ENCODE measurements at regions not wholly inside any gene's neighbourhood (a gene's known extent, or its start where the extent isn't known, plus 50 kb on each side); places are given as distances from the start of the nearest gene placed in this dataset.
A peak's percentile ranks its signal among the peaks of the same experiment; 100 is the strongest.

GRCh38 chr6:71114544-71114943 is 157.7 kb upstream of the B3GAT2 start:
- Histone ChIP-seq H3K36me3 (ENCODE audit: insufficient read depth, low read length) (no peaks in the 10 kb centered on the region), H3K4me3 (peak overlapping the region; percentile 23), H3K27ac (no peak overlapping the region), H3K9me3 (ENCODE audit: low read depth, low read length) (no peaks in the 10 kb centered on the region), H3K9ac (ENCODE audit: insufficient read length) (no peak overlapping the region)
- DNase-seq (ENCODE audit: low read depth, low spot score) = no peak
- TF ChIP-seq EZH2 (IDR thresholded peaks at IDR 0.05) (no peak), FOXP2 (optimal IDR thresholded peaks at IDR 0.05; ENCODE audit: control extremely low read depth, extremely low read length, insufficient read depth) (no peak)

GRCh38 chr6:71114986-71115385 is 158.1 kb upstream of the B3GAT2 start:
- TF ChIP-seq FOXP2 (optimal IDR thresholded peaks at IDR 0.05; ENCODE audit: control extremely low read depth, extremely low read length, insufficient read depth) = no peak
- TF ChIP-seq EZH2 (IDR thresholded peaks at IDR 0.05) = no peak
- no peak for TF ChIP-seq POLR2AphosphoS5 (IDR thresholded peaks at IDR 0.05; ENCODE audit: borderline replicate concordance, low read depth, low read length)
- Histone ChIP-seq H3K4me3 (no peak overlapping the region), H3K27ac (no peak overlapping the region), H3K9me3 (ENCODE audit: low read depth, low read length) (no peaks in the 10 kb centered on the region), H3K9ac (ENCODE audit: insufficient read length) (no peak overlapping the region), H3K36me3 (ENCODE audit: insufficient read depth, low read length) (no peaks in the 10 kb centered on the region)
- DNase-seq (ENCODE audit: low read depth, low spot score) = no peak

GRCh38 chr6:71119560-71119959 is 162.7 kb upstream of the B3GAT2 start:
- H3K4me3 ChIP-seq = no peak overlapping the region
- no peak for DNase-seq (ENCODE audit: low read depth, low spot score)
- H3K27ac ChIP-seq = no peak overlapping the region

GRCh38 chr6:71123051-71123450 is 165.6 kb upstream of the OGFRL1 start:
- Histone ChIP-seq H3K27ac (no peak overlapping the region), H3K36me3 (ENCODE audit: insufficient read depth, low read length) (no peaks in the 10 kb centered on the region), H3K9ac (ENCODE audit: insufficient read length) (no peak overlapping the region), H3K4me3 (peak overlapping the region; percentile 51; the same call in 1 of the 2 replicates), H3K9me3 (ENCODE audit: low read depth, low read length) (no peaks in the 10 kb centered on the region; the same call in 1 of the 2 replicates)
- TF ChIP-seq FOXP2 (optimal IDR thresholded peaks at IDR 0.05; ENCODE audit: control extremely low read depth, extremely low read length, insufficient read depth) (no peak), EZH2 (IDR thresholded peaks at IDR 0.05) (no peak), POLR2AphosphoS5 (IDR thresholded peaks at IDR 0.05; ENCODE audit: borderline replicate concordance, low read depth, low read length) (no peak)
- DNase-seq (ENCODE audit: low read depth, low spot score) = no peak

More at GRCh38 chr6:71119560-71119959, 162.7 kb upstream of the B3GAT2 start:
- no peaks in the 10 kb centered on the region for H3K36me3 ChIP-seq (ENCODE audit: insufficient read depth, low read length)
- H3K9me3 ChIP-seq (ENCODE audit: low read depth, low read length) = no peaks in the 10 kb centered on the region; the same call in 1 of the 2 replicates
- H3K9ac ChIP-seq (ENCODE audit: insufficient read length) = no peak overlapping the region
- no peak for TF ChIP-seq POLR2AphosphoS5 (IDR thresholded peaks at IDR 0.05; ENCODE audit: borderline replicate concordance, low read depth, low read length)

GRCh38 chr6:71124340-71124739 is 164.3 kb upstream of the OGFRL1 start:
- Histone ChIP-seq H3K27ac (peak overlapping the region; percentile 26; the same call in 1 of the 2 replicates), H3K36me3 (ENCODE audit: insufficient read depth, low read length) (no peaks in the 10 kb centered on the region), H3K9ac (ENCODE audit: insufficient read length) (no peak overlapping the region), H3K4me3 (peak overlapping the region; percentile 51), H3K9me3 (ENCODE audit: low read depth, low read length) (no peaks in the 10 kb centered on the region; the same call in 1 of the 2 replicates)
- peak; percentile 90 for DNase-seq (ENCODE audit: low read depth, low spot score)
- no peak for TF ChIP-seq FOXP2 (optimal IDR thresholded peaks at IDR 0.05; ENCODE audit: control extremely low read depth, extremely low read length, insufficient read depth)
- peak; percentile 52; the same call in 1 of the 2 replicates for TF ChIP-seq POLR2AphosphoS5 (IDR thresholded peaks at IDR 0.05; ENCODE audit: borderline replicate concordance, low read depth, low read length)
- TF ChIP-seq EZH2 (IDR thresholded peaks at IDR 0.05) = no peak

GRCh38 chr6:71125216-71125615 is 163.4 kb upstream of the OGFRL1 start:
- Histone ChIP-seq H3K27ac (no peak overlapping the region), H3K9ac (ENCODE audit: insufficient read length) (no peak overlapping the region), H3K36me3 (ENCODE audit: insufficient read depth, low read length) (no peaks in the 10 kb centered on the region), H3K4me3 (no peak overlapping the region), H3K9me3 (ENCODE audit: low read depth, low read length) (no peaks in the 10 kb centered on the region; the same call in 1 of the 2 replicates)
- no peak for DNase-seq (ENCODE audit: low read depth, low spot score)
- TF ChIP-seq FOXP2 (optimal IDR thresholded peaks at IDR 0.05; ENCODE audit: control extremely low read depth, extremely low read length, insufficient read depth) = no peak
- no peak for TF ChIP-seq POLR2AphosphoS5 (IDR thresholded peaks at IDR 0.05; ENCODE audit: borderline replicate concordance, low read depth, low read length)
- no peak for TF ChIP-seq EZH2 (IDR thresholded peaks at IDR 0.05)

- DNase-seq (ENCODE audit: low read depth, low spot score) = no peak
- Histone ChIP-seq H3K36me3 (ENCODE audit: insufficient read depth, low read length) (no peaks in the 10 kb centered on the region), H3K9ac (ENCODE audit: insufficient read length) (no peak overlapping the region), H3K4me3 (no peak overlapping the region), H3K27ac (no peak overlapping the region), H3K9me3 (ENCODE audit: low read depth, low read length) (no peaks in the 10 kb centered on the region)
- TF ChIP-seq EZH2 (IDR thresholded peaks at IDR 0.05) = no peak
- TF ChIP-seq FOXP2 (optimal IDR thresholded peaks at IDR 0.05; ENCODE audit: control extremely low read depth, extremely low read length, insufficient read depth) = no peak
- no peak for TF ChIP-seq POLR2AphosphoS5 (IDR thresholded peaks at IDR 0.05; ENCODE audit: borderline replicate concordance, low read depth, low read length)
Observed at GRCh38 chr6:71126506-71126905, 162.1 kb upstream of the OGFRL1 start.

- H3K27ac ChIP-seq = no peak overlapping the region
- no peak for TF ChIP-seq POLR2AphosphoS5 (IDR thresholded peaks at IDR 0.05; ENCODE audit: borderline replicate concordance, low read depth, low read length)
- TF ChIP-seq EZH2 (IDR thresholded peaks at IDR 0.05) = no peak
- TF ChIP-seq FOXP2 (optimal IDR thresholded peaks at IDR 0.05; ENCODE audit: control extremely low read depth, extremely low read length, insufficient read depth) = no peak
- H3K36me3 ChIP-seq (ENCODE audit: insufficient read depth, low read length) = no peaks in the 10 kb centered on the region
- H3K9ac ChIP-seq (ENCODE audit: insufficient read length) = no peak overlapping the region
- no peak overlapping the region for H3K4me3 ChIP-seq
- no peak for DNase-seq (ENCODE audit: low read depth, low spot score)
- no peaks in the 10 kb centered on the region for H3K9me3 ChIP-seq (ENCODE audit: low read depth, low read length)
Observed at GRCh38 chr6:71127374-71127773, 161.2 kb upstream of the OGFRL1 start.

GRCh38 chr6:71130277-71130676 is 158.3 kb upstream of the OGFRL1 start:
- Histone ChIP-seq H3K9ac (ENCODE audit: insufficient read length) (no peak overlapping the region), H3K9me3 (ENCODE audit: low read depth, low read length) (no peaks in the 10 kb centered on the region), H3K27ac (no peak overlapping the region), H3K4me3 (no peak overlapping the region), H3K36me3 (ENCODE audit: insufficient read depth, low read length) (no peaks in the 10 kb centered on the region)
- no peak for DNase-seq (ENCODE audit: low read depth, low spot score)
- TF ChIP-seq POLR2AphosphoS5 (IDR thresholded peaks at IDR 0.05; ENCODE audit: borderline replicate concordance, low read depth, low read length) (no peak), FOXP2 (optimal IDR thresholded peaks at IDR 0.05; ENCODE audit: control extremely low read depth, extremely low read length, insufficient read depth) (no peak), EZH2 (IDR thresholded peaks at IDR 0.05) (no peak)
